ENCODE measurements at regions not wholly inside any gene's neighbourhood (a gene's known extent, or its start where the extent isn't known, plus 50 kb on each side); places are given as distances from the start of the nearest gene placed in this dataset.

DNA sequence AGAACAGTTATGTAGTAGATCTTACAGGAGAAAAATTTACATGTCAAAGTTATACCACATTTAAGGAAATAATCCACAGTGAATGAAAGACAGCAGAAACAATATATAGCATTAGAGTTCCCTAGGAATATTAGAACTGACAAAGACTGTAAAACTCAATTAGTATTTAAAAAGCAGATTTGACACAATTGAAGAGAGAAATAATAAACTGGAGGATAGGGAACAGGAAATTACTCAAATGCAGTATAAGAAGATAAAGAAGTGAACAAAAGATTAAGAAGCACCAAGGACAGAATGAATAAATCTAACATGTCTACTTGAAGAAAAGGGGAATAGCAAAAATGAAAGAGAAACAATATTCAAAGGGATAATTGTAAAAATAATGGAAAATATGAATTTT, 132.6 kb upstream of the CHRNA7 start:
- no peak for TF ChIP-seq CTCF (IDR thresholded peaks at IDR 0.05)
- TF ChIP-seq POLR2A (IDR thresholded peaks at IDR 0.05) = no peak
- no peak for TF ChIP-seq POLR2AphosphoS5 (IDR thresholded peaks at IDR 0.05)

Data from prostate gland (tissue), 2 donors.